Osteocyte (in vitro differentiated cells): ENCODE measurements at regions not wholly inside any gene's neighbourhood (a gene's known extent, or its start where the extent isn't known, plus 50 kb on each side); places are given as distances from the start of the nearest gene placed in this dataset.

Source experiments
- DNase-seq: peaks from one replicate; pipeline ENCODE4 v3.0.0; 2021; ENCODE audit warnings: mixed read lengths; ENCODE audit not compliant: unreplicated experiment; ENCODE audit errors: extremely low spot score
- H3K27ac Mint-ChIP-seq: one replicate; pipeline ENCODE4 v1.8.0; 2021; ENCODE audit warnings: mild to moderate bottlenecking, mixed read lengths; ENCODE audit not compliant: unreplicated experiment
- H3K27me3 Mint-ChIP-seq: one replicate; pipeline ENCODE4 v1.8.0; 2021; ENCODE audit warnings: mixed read lengths; ENCODE audit not compliant: unreplicated experiment
- H3K36me3 Mint-ChIP-seq: one replicate; pipeline ENCODE4 v1.8.0; 2021; ENCODE audit warnings: mixed read lengths; ENCODE audit not compliant: unreplicated experiment
- H3K4me1 Mint-ChIP-seq: one replicate; pipeline ENCODE4 v1.8.0; 2021; ENCODE audit warnings: mixed read lengths; ENCODE audit not compliant: unreplicated experiment
- H3K4me3 Mint-ChIP-seq: one replicate; pipeline ENCODE4 v1.8.0; 2021; ENCODE audit warnings: mild to moderate bottlenecking, moderate library complexity, mixed read lengths; ENCODE audit not compliant: unreplicated experiment
- H3K9me3 Mint-ChIP-seq: one replicate; pipeline ENCODE4 v1.8.0; 2021; ENCODE audit warnings: mixed read lengths; ENCODE audit not compliant: unreplicated experiment
- TF ChIP-seq, protein P1 (sequence below): fragments of 200-600 bp; sonication (generic); IDR thresholded peaks from 2 replicates; pipeline ENCODE4 v1.5.0; 2021; ENCODE audit warnings: antibody characterized with exemption, mild to moderate bottlenecking, moderate library complexity

DNA sequence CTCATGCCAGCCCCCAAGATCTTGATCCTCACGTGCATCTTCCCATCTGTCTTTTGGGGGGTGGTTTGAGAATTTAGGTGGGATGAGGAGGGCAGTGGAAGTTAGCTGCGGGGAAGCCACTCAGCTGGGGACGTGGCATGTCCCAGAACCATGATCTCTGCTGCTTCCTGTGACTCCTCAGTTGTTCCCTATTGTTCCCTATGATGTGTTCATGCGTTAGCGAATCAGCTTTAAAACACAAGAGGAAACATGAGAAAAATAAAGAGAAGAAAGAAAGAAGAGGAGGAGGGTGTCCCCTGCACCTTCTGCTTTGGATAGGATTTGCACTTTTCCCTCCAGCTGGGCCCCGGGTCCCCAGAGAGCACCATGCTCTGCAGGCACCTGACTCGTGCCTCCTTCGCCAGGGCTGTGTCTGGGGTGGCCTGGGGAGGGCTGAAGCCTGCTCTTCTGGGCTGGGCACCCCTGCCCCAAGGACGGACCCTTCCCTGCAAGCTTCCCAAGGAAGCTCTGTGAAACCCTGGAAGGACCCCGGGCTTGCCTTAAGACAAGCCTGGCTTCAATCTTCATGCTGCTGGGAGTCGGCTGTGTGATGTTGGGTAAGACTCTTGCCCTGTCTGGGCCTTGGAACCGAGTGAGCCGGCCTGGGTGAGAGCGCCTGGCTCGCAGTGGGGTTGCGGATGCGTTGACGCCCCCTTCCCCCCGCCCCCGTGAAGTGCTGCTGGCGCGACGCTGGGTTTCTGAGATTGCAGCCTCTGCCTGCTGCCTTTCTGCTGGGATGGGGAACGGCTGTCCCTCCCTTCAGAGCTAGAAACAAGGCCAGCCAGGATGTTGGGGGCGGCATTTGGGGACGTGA lies 62.8 kb upstream of the CIBAR2 start:
- no peaks in the 10 kb centered on the region for H3K9me3 Mint-ChIP-seq
- no peak overlapping the region for H3K4me3 Mint-ChIP-seq
- H3K27ac Mint-ChIP-seq: peak overlapping the region; percentile 75
- H3K27me3 Mint-ChIP-seq: no peaks in the 10 kb centered on the region
- DNase-seq: no peak
- H3K36me3 Mint-ChIP-seq: no peaks in the 10 kb centered on the region
- peaks cover 60% of the 10 kb centered on the region for H3K4me1 Mint-ChIP-seq
- TF ChIP-seq, protein P1, sequence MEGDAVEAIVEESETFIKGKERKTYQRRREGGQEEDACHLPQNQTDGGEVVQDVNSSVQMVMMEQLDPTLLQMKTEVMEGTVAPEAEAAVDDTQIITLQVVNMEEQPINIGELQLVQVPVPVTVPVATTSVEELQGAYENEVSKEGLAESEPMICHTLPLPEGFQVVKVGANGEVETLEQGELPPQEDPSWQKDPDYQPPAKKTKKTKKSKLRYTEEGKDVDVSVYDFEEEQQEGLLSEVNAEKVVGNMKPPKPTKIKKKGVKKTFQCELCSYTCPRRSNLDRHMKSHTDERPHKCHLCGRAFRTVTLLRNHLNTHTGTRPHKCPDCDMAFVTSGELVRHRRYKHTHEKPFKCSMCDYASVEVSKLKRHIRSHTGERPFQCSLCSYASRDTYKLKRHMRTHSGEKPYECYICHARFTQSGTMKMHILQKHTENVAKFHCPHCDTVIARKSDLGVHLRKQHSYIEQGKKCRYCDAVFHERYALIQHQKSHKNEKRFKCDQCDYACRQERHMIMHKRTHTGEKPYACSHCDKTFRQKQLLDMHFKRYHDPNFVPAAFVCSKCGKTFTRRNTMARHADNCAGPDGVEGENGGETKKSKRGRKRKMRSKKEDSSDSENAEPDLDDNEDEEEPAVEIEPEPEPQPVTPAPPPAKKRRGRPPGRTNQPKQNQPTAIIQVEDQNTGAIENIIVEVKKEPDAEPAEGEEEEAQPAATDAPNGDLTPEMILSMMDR: no peak

DNA sequence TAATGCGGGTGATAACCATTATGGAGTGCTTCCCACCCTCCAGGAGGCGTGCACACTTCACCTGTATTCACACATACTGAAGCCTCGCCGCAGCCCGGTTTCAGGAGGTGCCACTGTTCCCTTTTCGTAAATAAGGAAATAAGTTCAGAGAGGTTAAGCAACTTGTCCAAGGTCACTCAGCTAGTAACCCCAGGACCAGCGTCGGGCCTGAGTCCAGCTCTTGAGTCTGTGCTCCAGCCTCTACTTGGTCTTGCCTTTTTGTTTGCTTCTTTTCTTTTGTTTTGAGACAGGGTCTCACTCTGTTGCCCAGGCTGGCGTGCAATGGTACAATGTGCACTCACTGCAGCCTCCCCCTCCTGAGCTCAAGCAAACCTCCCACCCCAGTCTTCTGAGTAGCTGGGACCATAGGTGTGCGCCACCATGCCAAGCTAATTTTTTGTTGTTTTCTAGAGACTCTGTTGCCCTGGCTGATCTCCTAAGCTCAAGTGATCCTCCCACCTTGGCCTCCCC lies 63.5 kb upstream of the CIBAR2 start:
- Mint-ChIP-seq H3K9me3 (no peaks in the 10 kb centered on the region), H3K27ac (no peak overlapping the region), H3K4me1 (peaks cover 56% of the 10 kb centered on the region), H3K27me3 (no peaks in the 10 kb centered on the region), H3K4me3 (no peak overlapping the region), H3K36me3 (no peaks in the 10 kb centered on the region)
- TF ChIP-seq, protein P1: no peak
- no peak for DNase-seq

GRCh38 chr16:85176541-85177447 lies 64.5 kb upstream of the CIBAR2 start:
- Mint-ChIP-seq H3K4me1 (peaks cover 49% of the 10 kb centered on the region), H3K4me3 (no peak overlapping the region), H3K36me3 (no peaks in the 10 kb centered on the region), H3K9me3 (no peaks in the 10 kb centered on the region), H3K27ac (no peak overlapping the region), H3K27me3 (no peaks in the 10 kb centered on the region)
- no peak for DNase-seq
- TF ChIP-seq, protein P1: no peak

DNA sequence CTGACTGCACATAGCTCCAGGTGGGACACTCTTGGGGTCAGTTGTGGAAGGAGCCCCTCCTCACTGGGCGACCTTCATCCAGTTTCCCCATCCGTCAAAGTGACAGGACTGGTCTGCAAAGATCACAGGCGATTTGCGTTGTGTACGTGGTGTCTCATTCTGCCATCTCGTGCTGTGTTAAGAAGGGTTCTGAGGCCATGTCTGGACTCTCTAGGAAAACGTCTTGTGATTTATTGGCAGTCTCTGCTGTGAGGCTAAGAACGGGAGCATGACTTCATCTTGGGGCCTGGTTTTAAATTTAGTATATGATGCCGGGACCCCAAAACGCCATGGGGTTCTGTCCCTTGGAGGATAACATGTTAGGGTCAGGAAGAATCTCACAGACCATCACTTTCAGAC lies 65.2 kb upstream of the CIBAR2 start:
- Mint-ChIP-seq H3K4me3 (no peak overlapping the region), H3K4me1 (peaks cover 43% of the 10 kb centered on the region), H3K27me3 (no peaks in the 10 kb centered on the region), H3K9me3 (no peaks in the 10 kb centered on the region), H3K27ac (no peak overlapping the region), H3K36me3 (no peaks in the 10 kb centered on the region)
- no peak for DNase-seq
- TF ChIP-seq, protein P1: no peak
